M059J (cell line): ENCODE measurements at regions not wholly inside any gene's neighbourhood (a gene's known extent, or its start where the extent isn't known, plus 50 kb on each side); places are given as distances from the start of the nearest gene placed in this dataset.

ENCODE experiments used
- DNase-seq: peaks from one replicate; pipeline ENCODE4 v3.0.0-alpha.2; 2012; ENCODE audit warnings: low read depth

DNA sequence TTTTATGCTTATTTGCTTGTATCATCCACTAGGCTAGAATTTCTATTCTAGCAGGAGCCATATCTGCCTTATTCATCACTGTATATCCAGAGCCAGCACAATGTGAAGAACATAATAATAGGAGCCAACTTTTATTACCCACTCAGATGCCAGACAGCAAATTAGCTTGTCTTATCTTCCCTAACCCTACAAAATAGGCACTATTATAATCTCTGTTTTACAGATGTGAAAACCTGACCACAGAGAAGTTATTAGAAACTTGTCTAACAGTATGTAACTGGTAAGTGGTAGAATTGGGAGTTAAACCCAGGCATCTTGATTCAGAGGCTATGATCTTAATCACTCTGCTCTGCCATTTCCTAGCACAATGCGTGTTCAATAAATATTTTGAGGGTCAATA, 579.5 kb downstream of the CAAP1 start:
- DNase-seq, result no peak

DNA sequence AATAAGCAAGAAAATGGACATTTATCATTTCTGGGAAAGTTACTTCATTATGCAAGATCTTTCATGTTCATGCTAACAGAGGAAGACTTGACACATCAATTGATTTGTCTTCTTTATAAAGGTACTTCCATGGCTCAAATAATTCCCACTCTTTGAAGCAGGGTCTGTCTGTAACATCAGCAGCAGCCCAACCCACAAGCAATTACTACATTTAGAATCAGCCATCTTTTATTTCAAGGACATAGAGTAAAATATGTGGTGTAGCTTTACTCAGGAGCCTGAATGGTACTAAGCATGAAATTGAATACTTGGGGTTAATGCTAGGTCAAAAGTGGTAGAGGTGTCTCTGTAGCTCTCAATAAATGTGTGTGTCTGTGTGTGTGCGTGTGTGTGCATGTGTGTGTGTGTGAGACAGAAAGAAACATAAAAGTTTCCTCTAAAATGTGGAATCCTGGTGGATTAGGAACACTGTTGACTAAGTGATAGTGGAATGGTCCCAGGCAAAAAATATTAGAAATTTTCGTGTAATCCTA, 581.1 kb downstream of the CAAP1 start:
- no peak for DNase-seq

DNA sequence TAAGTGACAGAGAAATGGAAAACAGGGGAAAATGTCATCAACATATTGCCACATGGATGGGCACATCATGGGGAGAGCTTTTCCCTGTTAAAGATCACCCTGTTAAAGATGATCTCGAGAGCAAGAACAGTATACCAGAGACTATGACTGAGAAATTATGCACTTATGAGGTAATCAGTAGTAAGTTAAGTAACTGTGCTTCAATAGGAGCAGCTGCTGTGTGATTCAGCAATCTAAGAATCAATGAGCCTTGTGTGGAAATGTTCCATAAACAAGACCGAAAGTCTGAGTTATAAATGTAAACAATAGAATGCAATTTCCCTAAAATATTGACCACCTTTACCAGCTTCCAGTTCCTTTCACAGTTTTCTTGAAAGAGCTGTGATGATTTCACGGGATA, 582.3 kb downstream of the CAAP1 start:
- no peak for DNase-seq

DNA sequence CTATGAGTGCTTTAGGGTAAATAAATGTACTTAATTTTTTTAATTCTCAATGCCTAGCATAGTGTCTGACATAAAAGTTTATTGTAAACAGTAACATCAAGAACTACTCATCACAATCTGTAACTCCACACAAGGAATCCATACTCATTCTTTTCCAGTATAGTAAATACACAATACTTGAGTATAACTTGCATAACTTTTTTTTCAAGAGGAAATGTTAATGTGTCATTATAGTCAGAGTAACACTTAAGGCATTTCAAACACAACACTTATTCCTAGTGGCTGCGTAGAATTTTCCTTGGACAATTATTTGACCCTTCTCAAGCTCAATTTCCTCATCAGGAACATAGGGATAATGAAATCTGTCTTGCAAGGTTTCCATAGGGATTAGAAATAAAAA, 584.3 kb downstream of the CAAP1 start:
- no peak for DNase-seq

DNA sequence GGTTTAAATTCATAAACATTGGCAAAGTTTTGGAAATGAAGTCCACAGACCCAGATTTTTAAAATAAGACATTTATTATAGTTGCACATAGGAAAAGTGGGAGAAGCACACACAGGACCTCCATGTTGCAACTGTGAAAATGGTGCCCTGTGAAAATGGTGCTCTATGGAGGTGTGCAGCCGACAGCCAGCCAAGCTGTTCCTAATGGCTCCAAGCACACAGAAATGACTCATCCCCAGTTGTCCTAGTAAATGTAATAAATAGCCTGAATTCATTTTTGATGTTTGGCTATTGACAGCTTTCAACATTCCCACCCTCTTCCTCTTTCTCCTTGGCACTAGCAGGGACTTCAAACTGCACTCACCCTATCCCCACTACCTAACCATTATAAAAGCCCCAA, 590.9 kb downstream of the CAAP1 start:
- DNase-seq, result peak; percentile 70

DNA sequence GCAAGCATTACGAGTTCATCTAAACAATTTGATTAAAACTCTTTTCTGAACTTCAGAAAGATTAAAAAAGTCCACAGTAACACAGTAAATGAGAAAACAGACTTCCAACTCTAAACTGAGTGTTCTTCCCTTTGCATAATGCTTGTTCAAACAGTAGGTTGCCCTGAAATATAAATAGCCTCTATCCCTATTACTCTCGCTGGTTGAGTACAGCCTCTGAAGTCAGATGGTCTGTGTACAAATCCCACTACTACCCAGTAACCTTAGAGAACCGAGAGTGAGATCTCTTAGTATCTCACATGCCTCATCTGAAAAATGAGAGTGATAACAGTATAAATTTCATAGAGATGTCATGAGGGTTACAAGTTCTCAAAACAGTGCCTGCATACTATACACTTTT, 591.6 kb downstream of the CAAP1 start:
- no peak for DNase-seq

DNA sequence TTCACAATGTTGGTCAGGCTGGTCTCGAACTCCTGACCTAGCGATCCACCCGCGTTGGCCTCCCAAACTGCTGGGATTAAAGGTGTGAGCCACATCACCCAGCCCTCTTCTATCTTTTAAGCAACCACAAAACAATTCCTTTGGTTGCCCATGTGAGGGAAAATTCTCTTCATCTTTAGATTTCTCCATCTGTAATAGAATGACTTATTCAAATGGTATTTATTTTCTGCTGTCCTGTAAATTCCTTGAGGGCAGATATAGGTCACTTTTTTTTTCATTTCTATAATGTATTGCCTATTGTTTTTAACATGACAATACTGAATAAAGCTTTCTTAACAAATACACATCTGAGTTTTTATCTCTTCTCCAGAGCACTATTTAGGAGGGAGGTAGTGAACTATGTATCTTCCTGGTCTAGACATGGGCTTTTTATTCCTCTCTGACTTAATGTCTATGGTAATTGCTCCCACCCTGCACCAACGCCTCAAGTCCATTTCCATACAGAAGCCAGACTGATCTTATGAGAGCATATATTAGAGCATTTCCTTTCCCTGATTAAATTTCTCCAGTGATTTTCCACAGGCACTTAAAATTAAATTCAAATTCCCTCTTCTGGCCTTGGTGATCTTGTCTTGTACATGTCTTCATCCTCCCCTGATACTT, 595.6 kb downstream of the CAAP1 start:
- peak; percentile 91 for DNase-seq

DNA sequence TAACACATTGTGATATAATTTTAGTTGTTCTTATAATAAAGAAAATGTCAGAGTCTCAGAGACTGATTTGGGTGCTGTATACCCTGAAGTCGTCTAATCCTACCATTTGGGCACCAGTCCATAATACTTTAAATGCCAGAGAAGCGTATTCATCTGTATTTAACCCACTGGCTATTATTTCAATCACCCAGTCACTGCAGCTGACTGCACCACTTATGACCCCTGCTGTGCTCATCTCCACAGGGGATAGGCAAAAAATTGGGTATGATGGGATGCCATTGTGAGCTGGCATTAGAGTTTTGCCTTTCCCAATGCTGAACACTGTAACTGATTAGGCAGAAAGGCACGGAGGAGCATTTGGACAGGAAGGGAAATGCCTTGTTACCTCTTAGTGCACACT, 599.7 kb downstream of the CAAP1 start:
- peak; percentile 98 for DNase-seq

DNA sequence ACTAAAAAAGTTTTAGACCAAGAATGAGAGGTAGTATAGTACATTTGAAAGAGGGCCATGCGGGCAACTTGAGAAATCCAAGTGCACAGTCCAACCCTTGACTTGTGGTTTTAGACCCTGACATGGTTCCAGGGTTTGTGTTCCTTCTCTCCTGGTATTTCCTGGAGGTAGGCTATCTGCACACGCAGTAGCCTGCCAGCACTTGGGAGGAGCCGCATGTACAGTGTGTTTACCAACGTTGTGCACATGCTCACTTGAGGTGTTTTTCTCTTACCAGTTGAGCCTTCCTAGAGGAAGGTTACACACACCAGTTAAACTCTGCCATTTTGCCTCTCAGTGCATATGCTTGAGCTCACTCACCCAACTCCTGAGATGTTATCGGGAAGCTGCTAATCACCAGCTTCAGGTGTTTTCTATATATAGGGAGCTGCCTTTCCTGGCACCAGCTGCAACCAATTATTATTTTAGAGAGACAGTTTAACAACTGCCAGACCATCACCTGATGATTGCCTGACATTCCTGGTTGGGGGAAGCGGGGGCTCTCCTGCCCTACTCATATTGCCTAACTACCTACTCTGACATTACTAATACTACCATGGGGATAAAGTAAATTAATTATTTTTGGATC, 593.4 kb upstream of the TUSC1 start:
- peak; percentile 75 for DNase-seq

DNA sequence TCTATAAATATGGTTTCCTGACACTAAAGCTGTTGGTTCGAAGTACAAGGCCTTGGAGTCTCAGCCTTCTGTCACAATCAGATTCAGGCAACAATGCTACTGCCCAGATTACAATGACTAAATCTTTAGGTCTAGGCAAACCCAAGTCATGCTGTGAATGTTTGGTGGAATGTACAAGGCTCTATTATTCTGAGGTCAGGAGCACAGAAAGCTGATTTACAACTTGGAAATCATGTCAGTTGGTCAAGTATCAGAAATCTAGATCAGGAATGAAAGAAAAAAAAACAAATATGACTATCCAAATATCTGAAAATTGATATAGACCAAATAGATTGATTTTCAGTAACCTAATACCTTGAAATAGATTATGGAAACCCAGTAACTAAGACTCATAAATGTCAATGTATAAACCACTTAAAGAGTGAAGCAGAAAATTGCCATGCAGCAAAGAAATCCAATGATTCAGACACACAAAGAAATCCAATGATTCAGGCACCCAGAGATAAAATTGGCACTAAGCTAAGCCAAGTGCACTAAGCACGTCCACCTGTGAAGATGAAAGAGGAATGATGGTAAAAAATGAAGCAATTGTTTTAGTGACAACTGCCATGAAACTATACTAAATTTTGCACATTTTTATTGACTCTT, 588.0 kb upstream of the TUSC1 start:
- DNase-seq, result peak; percentile 68

DNA sequence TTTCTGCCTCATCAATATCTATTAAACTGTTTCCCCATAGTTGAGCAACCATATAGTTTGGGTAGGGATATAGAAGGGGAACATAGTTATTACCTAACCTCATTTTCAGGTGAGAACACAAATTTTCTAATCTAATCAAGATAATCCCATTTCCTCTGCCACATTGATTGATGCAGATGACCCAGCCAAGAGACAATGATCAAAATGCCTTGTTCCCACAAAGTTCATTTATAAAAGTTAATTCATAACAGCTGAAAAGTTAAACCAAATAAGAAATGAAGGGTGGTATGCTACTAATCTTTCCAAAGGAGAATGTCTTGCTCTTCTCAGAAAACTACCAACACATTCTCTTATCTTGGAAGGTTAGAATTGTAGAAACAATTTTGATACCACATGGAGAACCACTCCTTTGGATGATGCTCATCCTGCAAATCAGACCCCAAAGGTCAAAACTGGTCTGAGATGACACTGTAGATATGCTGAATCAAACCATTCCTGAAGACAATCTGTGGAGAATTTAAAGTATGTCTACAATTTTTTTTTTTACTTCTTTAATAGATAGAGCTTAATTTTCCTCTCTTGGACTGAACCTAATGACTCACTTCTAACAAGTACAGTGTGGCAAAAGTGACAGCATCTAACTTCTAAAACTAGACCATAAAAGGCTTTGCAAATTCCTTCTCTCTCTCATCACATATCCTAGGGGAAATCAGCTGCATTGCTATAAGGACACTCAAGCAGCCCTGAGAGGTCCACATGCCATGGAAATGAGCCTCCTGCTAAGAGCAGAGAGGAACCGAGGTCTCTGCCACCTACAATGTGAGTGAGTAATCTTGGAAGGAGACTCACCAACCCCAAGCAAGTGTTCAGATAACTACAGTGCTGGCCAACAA, 586.7 kb upstream of the TUSC1 start:
- DNase-seq, result peak; percentile 100

DNA sequence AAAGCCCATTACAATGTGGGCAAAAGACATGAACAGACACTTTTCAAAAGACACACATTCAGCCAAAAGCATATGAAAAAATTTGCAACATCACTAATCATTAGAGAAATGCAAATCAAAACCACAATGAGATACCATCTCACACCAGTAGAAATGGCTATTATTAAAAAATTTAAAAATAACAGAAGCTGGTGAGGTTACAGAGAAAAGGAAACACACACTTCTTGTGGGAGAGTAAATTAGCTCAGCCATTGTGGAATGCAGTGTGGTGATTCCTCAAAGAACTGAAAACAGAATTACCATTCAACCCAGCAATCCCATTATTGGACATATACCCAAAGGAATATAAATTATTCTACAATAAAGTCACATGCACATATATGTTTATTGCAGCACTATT, 585.2 kb upstream of the TUSC1 start:
- DNase-seq, result peak; percentile 60

DNA sequence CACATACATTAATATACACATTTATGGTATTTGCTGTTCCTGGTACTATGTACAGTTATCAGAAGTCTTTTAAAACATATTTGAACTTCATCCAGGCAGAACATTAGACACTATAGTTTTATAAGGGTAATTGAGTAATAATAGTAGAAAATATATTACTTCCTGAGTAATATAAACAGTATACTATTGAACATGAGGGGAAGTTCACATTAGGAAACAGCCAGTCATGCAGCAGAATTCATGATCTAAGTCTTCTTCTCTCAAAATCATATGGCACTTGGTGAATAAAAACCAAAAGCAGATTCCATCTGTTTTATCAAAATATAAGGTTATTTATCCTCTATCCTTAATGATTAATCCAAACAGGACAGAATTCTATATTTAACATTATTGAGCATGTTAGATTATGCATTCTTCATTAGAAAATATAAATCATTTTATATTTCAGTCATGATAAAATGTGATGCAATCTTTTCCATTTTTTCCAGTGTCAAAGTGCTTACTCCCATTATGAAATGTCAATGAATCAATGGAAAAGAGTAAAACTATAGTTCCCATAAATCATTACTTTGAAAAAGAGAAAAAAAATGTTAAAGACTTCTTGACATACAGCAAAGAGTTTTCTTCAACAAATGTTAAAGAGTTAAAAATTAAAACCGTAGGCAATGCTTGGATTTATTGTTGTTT, 584.3 kb upstream of the TUSC1 start:
- no peak for DNase-seq

DNA sequence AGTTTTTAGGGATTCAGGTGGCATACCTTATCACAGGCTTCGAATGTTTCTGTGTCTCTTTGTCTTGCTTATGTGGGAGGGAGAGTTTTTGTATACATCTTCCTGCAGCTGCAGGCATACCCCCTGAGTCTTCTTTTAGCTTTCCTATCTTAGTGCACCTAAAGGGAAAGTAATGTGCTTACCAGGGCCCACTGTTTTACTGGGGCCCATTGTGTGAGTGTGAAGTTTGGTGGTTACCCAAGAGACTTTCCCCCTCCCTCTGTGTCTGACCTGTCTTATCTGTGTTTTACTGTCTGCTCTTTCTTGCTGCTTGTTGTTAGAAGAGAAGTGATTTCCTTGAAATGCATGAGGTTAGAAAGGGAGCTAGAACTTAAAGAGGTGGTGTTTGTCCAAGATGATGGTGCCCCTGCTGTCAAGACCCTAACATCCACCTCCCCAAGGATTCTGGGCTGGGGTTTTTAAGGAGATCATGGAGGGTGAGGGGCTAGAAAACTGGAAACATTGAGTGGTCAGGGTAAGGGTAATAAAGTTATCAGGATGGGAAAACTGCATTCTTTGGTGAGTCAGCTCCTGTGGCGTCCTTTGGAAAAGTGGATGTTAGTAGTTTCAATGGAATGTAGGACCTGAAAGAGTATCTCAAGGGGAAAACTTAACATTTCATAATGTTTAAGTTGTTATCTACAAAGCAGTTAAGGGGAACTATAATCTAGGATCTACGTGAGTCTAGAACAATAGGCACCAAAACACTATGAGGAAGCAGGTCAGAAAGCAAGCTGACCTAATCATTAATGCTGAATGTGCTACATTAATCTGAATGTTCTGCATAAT, 583.5 kb upstream of the TUSC1 start:
- peak; percentile 98 for DNase-seq

DNA sequence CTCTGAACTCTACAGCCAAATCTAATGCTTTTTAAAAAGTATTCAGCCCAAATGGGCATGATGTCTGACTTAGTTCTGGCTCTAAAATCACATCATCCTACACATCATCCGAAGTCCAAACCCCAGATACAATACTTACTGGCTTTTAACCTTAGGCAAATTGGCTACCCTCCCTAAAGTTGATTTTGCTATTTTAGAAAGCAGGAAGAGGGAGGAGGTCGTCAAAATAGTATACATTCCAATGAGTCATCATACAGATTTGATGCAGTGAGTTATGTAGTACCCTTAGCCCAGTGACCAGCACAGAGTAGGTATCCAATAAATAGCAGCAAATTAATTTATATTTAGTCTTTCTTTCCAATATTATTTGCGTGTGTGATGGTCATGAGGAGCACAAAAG, 582.0 kb upstream of the TUSC1 start:
- DNase-seq, result peak; percentile 75

DNA sequence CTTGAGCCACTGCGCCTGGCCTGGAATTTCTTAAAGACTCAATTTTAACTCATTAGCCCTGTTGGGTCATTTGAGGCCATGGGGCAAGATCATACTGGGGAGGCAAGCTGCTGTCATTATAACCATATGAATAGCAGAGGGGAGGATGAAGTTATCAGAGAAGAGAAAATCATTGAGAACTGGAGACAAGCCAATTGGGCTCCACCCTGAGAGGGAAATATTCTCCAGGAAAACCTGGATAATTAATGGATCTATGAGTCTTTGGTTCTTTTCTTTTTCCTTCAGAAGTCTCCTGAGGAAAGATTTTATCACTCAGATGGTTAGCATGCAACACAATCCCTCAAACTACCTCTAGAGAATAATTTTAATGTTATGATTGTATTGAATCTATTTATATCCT, 569.6 kb upstream of the TUSC1 start:
- peak; percentile 45 for DNase-seq

DNA sequence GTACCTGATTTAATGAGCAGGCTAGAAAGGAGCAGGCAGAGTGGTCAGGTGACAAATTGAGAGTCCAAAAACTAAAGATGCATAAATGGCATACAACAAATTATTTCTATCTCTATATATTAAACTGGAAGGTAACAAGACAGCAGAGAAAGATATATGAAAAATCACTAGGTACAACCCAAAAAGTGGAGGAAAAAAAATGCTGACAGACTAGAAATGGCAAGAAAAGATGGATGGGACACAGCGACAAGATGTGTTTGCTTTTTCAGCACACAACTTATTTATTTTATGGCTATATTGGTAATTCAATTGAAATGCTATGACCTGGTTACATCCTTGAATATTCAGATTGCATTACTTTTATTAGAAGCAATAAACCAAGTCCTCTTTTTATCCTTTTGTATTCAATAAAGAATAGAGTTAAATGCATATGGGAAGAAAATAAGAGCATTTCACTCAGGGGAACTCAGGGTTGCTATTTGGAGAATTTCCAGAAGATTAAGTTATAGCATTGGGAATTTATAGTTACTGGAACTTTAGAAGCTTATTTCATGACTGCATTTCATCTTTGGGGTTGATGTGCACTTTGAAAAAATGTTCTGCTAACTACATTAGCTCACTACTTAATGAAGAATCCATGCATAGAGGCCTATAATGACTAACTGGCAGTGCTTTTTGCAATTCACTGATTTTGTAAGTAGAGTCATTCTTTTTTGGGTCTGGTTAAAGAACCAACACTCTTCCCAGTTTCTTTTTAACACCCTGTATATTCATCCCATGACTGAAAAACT, 566.6 kb upstream of the TUSC1 start:
- DNase-seq, result no peak

DNA sequence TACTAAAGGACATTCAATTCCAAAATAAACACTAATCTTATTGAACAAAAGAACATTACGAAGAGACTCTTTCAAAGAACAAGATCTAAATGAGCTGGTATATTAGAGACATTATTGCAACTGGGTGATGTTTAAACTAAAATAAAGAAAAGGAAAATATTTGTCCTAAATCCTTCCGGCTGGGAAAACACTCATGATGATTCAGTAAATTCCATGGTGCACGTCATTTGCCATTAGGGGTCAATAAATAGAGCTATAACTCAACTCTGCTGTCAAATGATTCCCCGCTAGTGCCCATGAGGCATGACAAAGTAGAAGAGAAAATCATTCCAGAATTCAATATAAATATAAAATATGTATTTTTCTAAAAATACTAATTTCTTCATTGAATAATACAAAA, 565.5 kb upstream of the TUSC1 start:
- peak; percentile 90 for DNase-seq

DNA sequence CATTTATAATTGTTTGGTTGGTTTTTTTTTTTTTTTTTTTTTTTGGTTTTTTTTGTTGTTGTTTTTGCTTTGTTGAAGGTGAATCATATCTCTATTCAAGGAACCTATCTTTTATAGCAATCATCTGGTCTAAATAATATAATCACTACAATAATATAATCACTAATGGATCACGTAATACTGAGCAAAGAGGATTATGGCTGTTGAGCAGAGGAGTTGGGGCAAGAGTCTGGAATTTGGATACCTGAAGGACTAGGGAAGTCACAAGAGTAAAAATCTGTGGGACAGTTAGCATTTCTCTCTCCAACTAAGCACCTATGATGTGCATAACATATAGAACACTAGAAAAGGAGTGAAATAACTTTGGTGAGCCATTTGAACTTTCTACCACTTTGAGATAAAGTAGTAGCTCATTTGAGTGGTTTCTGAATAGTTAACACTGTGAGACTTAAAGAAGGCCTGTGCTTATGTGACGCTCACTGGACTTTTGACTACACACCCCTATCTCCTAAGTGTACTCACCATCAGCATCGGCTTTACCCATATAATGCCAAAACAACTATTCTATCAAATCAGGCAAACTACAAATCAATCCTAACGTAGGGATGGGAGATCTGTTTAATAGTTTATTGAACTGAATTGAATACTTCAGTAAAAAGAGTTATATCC, 564.9 kb upstream of the TUSC1 start:
- no peak for DNase-seq
